Glutamatergic neuron (in vitro differentiated cells): ENCODE measurements at regions not wholly inside any gene's neighbourhood (a gene's known extent, or its start where the extent isn't known, plus 50 kb on each side); places are given as distances from the start of the nearest gene placed in this dataset.

ENCODE experiments used
- DNase-seq: peaks from one replicate; pipeline ENCODE4 v3.0.0; 2022
- H3K27ac Mint-ChIP-seq: one replicate; pipeline ENCODE4 v1.8.0; 2020; ENCODE audit warnings: mild to moderate bottlenecking, mixed read lengths, inconsistent platforms; ENCODE audit not compliant: unreplicated experiment
- H3K27me3 Mint-ChIP-seq: one replicate; pipeline ENCODE4 v1.8.0; 2020; ENCODE audit warnings: mild to moderate bottlenecking, moderate library complexity, mixed read lengths, inconsistent platforms; ENCODE audit not compliant: unreplicated experiment
- H3K36me3 Mint-ChIP-seq: one replicate; pipeline ENCODE4 v1.8.0; 2020; ENCODE audit warnings: mild to moderate bottlenecking, mixed read lengths, inconsistent platforms; ENCODE audit not compliant: unreplicated experiment
- H3K4me1 Mint-ChIP-seq: one replicate; pipeline ENCODE4 v1.8.0; 2020; ENCODE audit warnings: mild to moderate bottlenecking, low read depth, mixed read lengths, inconsistent platforms; ENCODE audit not compliant: unreplicated experiment
- H3K4me3 Mint-ChIP-seq: one replicate; pipeline ENCODE4 v1.8.0; 2020; ENCODE audit warnings: mild to moderate bottlenecking, mixed read lengths, inconsistent platforms; ENCODE audit not compliant: unreplicated experiment
- H3K9me3 Mint-ChIP-seq: one replicate; pipeline ENCODE4 v1.8.0; 2020; ENCODE audit warnings: mild to moderate bottlenecking, moderate library complexity, mixed read lengths, inconsistent platforms; ENCODE audit not compliant: unreplicated experiment
- CTCF ChIP-seq: fragments of 200-600 bp; sonication (generic); IDR thresholded peaks from one replicate; pipeline ENCODE4 v1.5.0; 2021; ENCODE audit not compliant: partially characterized antibody, unreplicated experiment

- Mint-ChIP-seq H3K4me1 (no peaks in the 10 kb centered on the region), H3K9me3 (peaks cover 4% of the 10 kb centered on the region)
- no peak for TF ChIP-seq CTCF
Measured at GRCh38 chr16:26252598-26252997, 560.8 kb downstream of the HS3ST4 start.

GRCh38 chr16:26261621-26262020, 569.9 kb downstream of the HS3ST4 start:
- Mint-ChIP-seq H3K27me3 (no peaks in the 10 kb centered on the region), H3K27ac (no peak overlapping the region), H3K36me3 (no peaks in the 10 kb centered on the region), H3K4me1 (no peaks in the 10 kb centered on the region), H3K9me3 (peaks cover 5% of the 10 kb centered on the region), H3K4me3 (no peak overlapping the region)
- no peak for DNase-seq
- TF ChIP-seq CTCF = no peak

More at GRCh38 chr16:26252598-26252997, 560.8 kb downstream of the HS3ST4 start:
- Mint-ChIP-seq H3K27me3 (peaks cover 2% of the 10 kb centered on the region), H3K4me3 (no peak overlapping the region), H3K27ac (no peak overlapping the region), H3K36me3 (no peaks in the 10 kb centered on the region)
- DNase-seq = no peak

- H3K9me3 Mint-ChIP-seq = peaks cover 5% of the 10 kb centered on the region
- no peak overlapping the region for H3K27ac Mint-ChIP-seq
- H3K27me3 Mint-ChIP-seq = no peaks in the 10 kb centered on the region
- no peaks in the 10 kb centered on the region for H3K4me1 Mint-ChIP-seq
- no peak overlapping the region for H3K4me3 Mint-ChIP-seq
- DNase-seq = no peak
- no peak for TF ChIP-seq CTCF
- H3K36me3 Mint-ChIP-seq = no peaks in the 10 kb centered on the region
Measured at GRCh38 chr16:26263406-26263805, 571.6 kb downstream of the HS3ST4 start.

GRCh38 chr16:26267641-26268040, 575.9 kb downstream of the HS3ST4 start:
- DNase-seq = no peak
- Mint-ChIP-seq H3K4me1 (no peaks in the 10 kb centered on the region), H3K36me3 (no peaks in the 10 kb centered on the region), H3K27ac (no peak overlapping the region), H3K27me3 (no peaks in the 10 kb centered on the region), H3K9me3 (peaks cover 1% of the 10 kb centered on the region), H3K4me3 (no peak overlapping the region)
- TF ChIP-seq CTCF = no peak

GRCh38 chr16:26269673-26270072, 577.9 kb downstream of the HS3ST4 start:
- TF ChIP-seq CTCF = no peak
- Mint-ChIP-seq H3K36me3 (no peaks in the 10 kb centered on the region), H3K27ac (no peak overlapping the region), H3K9me3 (peaks cover 1% of the 10 kb centered on the region), H3K27me3 (no peaks in the 10 kb centered on the region), H3K4me3 (no peak overlapping the region), H3K4me1 (no peaks in the 10 kb centered on the region)
- DNase-seq = no peak
